HG03354 (cell line): ENCODE measurements at regions not wholly inside any gene's neighbourhood (a gene's known extent, or its start where the extent isn't known, plus 50 kb on each side); places are given as distances from the start of the nearest gene placed in this dataset.

ENCODE experiments used
- ATAC-seq: cut with Tn5 transposase; IDR thresholded peaks from one replicate; pipeline ENCODE4 v1.9.1; 2021; ENCODE audit warnings: mild to moderate bottlenecking; ENCODE audit not compliant: unreplicated experiment, poor library complexity, severe bottlenecking

GRCh38 chr20:51335329-51335841 lies 207.1 kb downstream of the NFATC2 start:
- no peak for ATAC-seq

DNA sequence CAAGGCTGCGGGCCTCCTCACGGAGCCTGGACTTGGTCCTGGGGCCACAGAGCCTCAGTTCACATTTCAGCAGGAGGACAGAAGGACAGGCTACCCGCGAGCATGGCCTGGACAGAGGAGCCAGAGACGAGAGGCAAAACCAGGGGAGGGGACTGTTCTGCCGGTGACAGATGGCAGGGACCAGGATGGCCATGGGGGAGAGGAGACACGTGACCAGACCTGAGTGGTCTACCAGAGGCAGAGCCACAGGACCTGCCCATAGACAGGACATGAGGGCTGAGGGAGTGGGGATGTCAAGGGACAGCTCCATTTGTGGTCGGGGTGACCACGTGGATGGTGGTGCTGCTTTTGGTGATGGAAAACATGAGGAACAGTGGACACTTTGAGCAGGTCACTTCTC lies 207.9 kb downstream of the NFATC2 start:
- ATAC-seq, result no peak

- ATAC-seq, result no peak
These were observed 208.5 kb downstream of the NFATC2 start for GRCh38 chr20:51333971-51334370.

DNA sequence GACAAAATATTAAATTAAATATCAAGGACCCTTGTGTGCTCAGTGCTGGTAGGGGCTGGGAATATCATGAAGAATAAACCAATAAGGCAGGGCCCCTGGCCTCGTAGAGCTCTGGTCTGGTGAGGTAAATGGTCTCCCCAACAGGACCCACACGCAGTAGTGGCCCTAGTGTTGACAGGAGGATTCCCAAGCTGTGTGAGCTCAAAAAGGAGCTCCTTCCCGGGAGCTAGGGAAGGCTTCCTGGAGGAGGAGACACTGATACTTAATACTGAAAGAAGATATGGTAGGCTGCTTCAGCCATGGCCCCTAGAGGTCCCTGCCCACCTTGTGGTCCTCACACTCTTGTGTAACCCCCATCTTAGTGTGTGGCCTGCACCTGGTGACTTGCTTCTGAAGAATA lies 209.1 kb downstream of the NFATC2 start:
- ATAC-seq, result no peak

- no peak for ATAC-seq
These were observed 211.0 kb downstream of the NFATC2 start for GRCh38 chr20:51331481-51331880.

DNA sequence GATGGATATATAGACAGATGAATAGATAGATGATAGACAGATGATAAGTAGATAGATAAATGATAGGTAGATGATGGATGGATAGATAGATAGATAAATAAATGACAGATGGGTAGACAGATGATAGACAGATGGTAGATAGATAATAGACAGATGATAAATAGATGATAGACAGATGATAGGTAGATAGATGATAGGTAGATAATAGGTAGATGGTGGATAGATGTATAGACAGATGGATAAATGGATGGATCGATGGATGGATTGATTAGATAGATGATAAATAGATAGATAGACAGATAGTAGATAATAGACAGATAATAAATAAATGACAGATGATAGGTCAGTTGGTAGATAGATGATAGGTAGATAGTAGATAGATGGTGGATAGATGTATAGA lies 212.7 kb downstream of the NFATC2 start:
- ATAC-seq, result no peak

DNA sequence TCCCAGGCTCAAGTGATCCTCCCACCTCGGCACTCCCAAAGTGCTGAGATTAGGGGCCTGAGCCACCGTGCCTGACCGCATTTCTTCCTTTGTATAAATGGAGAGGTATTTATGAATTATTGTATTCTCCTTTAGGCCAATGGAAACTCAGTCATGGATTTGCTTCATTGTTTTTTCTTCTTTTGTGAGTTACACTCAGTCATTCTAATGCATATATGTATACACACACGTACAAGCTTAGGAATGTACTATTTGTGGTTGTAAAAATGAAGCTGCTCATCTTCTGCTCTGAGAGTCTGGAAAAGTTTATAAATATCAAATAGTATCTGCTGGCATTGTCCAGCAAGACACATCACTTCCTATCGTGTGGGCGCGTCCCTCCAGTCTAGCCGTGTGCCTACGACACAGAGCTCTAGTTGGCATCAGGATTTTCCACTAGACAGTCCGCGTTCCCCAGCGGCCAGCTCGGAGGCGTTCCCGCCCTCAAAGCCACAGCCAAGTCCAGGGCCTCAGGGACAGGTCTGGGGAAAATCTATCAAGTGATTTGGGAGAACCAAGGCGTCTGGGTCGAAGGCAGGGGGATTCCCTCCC lies 215.2 kb downstream of the NFATC2 start:
- ATAC-seq, result no peak

DNA sequence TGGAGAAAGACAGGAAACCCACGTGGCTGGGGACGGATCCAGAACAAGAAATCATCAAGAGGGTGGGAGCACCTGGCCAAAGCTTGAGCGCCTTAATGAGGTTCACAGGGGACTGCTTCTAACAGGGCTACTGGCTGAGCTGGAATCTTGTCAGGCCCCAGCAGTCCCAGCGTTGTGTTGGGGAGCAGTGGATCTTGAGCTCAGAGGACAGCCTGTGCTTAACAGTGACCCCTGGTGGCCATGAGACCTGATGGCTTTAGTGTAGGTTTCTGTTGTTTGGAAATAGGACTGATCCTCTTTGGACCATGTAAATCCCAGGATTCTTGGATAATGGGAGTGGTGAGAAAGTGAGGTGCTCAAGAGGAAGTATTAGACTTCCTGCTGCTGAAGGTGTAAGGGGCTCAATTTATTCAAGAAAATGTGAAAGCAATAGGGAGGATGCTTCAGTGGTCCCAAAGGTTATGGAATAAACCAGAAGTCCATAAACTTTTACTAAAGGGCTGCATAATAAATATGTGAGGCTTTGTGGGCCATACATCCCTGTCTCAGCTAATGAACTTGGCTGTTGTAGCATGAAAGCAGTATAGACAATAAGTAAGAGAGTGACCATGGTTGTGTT lies 216.2 kb downstream of the NFATC2 start:
- no peak for ATAC-seq

- no peak for ATAC-seq
These were observed 220.3 kb downstream of the NFATC2 start for GRCh38 chr20:51322164-51322707.

GRCh38 chr20:51321343-51322163 lies 221.0 kb downstream of the NFATC2 start:
- ATAC-seq, result no peak

DNA sequence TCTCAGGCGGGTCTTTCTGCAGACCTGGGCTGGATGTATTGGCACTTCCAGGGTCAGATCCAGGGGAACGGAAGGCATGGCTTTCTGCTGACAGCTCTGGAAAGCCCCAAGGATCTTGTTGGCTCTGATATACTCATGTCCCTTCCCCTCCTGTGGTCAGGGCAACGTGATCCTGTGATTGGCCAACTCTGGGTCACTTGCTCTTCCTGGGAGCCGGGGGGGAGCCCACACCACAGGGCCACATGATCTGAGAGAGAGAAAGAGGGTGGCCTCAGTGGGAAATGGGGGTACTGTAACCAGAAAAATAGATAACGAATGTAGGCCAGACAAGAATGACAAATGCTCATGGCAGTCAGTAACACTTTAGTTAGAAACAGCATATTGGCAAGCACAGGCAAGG lies 223.0 kb downstream of the NFATC2 start:
- ATAC-seq, result no peak

DNA sequence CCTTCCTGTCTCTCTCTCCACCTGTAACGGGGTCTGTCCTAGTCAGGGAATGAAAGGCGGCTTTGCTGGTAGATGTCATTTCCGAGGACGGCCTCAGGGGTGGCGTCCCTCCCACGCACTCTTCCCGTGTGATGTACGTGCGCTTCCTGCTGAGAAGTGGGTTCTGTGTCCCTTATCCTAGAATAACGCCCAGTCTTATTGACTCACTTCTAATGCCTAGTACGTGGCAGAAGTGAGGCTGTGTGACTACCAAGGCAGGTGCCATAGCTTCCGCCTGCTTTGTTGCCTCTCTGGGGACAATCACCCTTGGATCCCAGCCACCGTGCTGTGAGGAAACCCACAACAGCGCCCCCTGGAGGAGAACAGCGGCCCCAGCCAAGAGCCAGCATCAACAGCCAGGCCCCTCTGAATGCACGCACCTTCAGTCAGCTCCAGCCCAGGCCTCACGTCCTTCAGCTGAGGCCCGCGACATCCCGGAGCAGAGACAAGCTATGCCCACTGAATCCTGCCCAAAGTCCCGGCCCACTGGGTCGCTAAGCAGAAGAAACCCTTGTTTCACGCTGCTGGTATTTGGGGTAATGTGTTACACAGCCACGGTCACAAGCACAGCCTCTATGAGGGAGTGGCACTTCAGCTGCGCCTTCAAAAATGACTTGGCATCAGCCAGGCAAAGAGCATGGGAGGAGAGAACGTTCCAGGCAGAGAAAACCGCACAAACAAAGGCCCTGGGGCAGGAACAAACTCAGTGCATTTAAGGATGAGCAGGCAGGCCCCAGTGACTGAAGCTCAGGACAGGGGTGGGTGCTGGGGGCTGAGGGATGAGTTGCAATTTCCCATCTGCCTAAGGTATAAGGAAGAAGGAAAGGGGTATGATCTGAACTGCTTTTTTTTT lies 224.2 kb downstream of the NFATC2 start:
- no peak for ATAC-seq

- no peak for ATAC-seq
These were observed 227.1 kb downstream of the NFATC2 start for GRCh38 chr20:51315390-51315789.

DNA sequence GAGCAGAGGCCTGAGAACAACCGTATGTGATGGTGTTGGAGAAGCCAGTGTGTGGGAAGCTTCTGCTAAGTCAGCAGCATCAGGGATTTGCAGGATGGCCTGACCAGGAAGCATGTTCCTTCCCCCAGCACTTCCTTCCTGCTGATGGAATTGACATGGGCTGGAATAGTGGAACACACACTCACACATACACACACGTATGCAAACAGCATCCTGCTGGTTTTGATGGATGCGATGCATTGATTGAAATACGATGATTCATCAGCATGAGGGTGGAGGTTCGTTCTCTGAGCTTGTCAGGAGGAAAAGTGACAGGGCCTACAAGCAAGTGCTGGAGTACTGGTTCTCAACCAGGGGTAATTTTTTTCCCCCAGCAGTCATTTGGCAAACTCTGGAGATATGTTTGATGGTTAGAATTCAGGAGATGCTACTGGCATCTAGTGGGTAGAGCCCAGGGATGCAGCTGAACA lies 229.1 kb downstream of the NFATC2 start:
- ATAC-seq, result no peak

- ATAC-seq, result no peak
These were observed 230.1 kb downstream of the NFATC2 start for GRCh38 chr20:51312480-51312783.

DNA sequence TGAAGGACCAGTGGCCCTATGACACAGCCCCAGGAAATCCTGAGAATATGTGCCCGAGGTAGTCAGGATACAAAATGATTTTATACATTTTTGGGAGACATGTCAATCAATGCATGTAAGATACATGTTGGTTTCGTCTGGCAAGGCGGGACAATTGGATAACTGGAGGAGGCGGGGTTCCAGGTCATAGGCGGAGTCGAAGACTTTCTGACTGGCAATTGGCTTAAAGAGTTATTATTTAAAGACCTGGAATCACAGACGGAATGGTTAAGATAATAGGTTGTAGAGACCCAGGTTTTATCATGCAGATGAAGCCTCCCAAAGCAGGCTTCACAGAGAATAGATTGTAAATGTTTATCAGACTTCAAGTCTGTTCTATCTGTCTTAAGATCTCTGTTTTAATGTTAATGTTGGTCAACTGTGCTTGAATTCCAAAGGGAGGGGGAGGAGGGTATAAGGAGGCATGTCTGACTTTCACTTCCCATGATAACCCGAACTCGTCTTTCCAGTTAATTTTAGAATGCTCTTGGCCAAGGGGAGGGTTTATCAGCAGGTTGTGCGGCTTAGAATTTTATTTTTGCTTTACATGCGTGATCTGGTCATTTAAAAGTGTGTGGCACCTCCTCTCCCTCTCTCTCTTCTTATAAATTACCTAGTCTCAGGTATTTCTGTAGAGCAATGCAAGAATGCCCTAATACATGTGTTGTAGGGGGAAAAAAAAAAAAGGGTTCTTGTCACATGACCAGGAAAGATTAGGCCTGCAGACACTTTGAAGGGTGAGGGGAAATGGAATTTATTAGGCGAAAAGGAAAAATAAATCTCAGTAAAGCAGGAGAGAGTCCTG lies 230.7 kb downstream of the NFATC2 start:
- ATAC-seq, result no peak

DNA sequence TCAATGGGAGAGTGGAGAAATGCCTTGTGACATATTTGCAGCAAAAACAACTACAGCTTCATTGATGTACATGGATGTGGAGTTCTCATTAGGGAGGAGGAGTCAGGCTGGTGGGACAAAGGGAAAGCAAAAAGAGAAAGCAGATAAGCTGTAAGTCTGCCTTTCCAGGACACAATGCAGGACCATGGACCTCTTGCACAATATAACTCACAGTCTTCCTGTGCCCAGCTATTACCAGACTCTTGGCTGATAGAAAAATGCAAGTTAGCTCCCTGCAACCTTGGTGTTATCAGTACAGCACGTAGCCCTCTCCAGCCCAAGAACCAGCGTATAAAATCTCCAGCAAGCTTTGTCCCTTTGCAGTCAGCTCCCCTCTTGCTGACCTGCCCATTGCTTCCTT lies 232.3 kb downstream of the NFATC2 start:
- ATAC-seq, result no peak

- no peak for ATAC-seq
These were observed 233.4 kb downstream of the NFATC2 start for GRCh38 chr20:51309128-51309527.
